IPS-18a (cell line): ENCODE measurements at regions not wholly inside any gene's neighbourhood (a gene's known extent, or its start where the extent isn't known, plus 50 kb on each side); places are given as distances from the start of the nearest gene placed in this dataset.

Source experiments
- H3K27ac ChIP-seq: one replicate; pipeline ENCODE4 v1.5.1; 2013; ENCODE audit warnings: low read length
- H3K27me3 ChIP-seq: one replicate; pipeline ENCODE4 v1.6.1; 2013; ENCODE audit warnings: mild to moderate bottlenecking, low read length; ENCODE audit not compliant: control insufficient read depth, insufficient read depth
- H3K36me3 ChIP-seq: one replicate; pipeline ENCODE4 v1.6.1; 2013; ENCODE audit warnings: low read depth, low read length; ENCODE audit not compliant: control insufficient read depth
- H3K4me1 ChIP-seq: one replicate; pipeline ENCODE4 v1.6.1; 2013; ENCODE audit warnings: low read depth, low read length; ENCODE audit not compliant: control insufficient read depth
- H3K4me3 ChIP-seq: one replicate; pipeline ENCODE4 v1.5.1; 2013; ENCODE audit warnings: low read length
- H3K9ac ChIP-seq: one replicate; pipeline ENCODE4 v1.6.1; 2013; ENCODE audit warnings: mild to moderate bottlenecking, low read length, moderate library complexity
- H3K9me3 ChIP-seq: one replicate; pipeline ENCODE4 v1.6.1; 2013; ENCODE audit warnings: low read depth, low read length; ENCODE audit not compliant: control insufficient read depth

- no peak overlapping the region for H3K4me3 ChIP-seq
- no peak overlapping the region for H3K27ac ChIP-seq
- H3K9me3 ChIP-seq: no peaks in the 10 kb centered on the region
- H3K9ac ChIP-seq: no peak overlapping the region
- H3K27me3 ChIP-seq: no peaks in the 10 kb centered on the region
- H3K36me3 ChIP-seq: no peaks in the 10 kb centered on the region
- H3K4me1 ChIP-seq: peaks cover 17% of the 10 kb centered on the region
Observed at GRCh38 chr2:41994661-41995060, 53.2 kb upstream of the PKDCC start.

- no peaks in the 10 kb centered on the region for H3K27me3 ChIP-seq
- peaks cover 11% of the 10 kb centered on the region for H3K4me1 ChIP-seq
- H3K4me3 ChIP-seq: no peak overlapping the region
- no peak overlapping the region for H3K9ac ChIP-seq
- H3K36me3 ChIP-seq: no peaks in the 10 kb centered on the region
- H3K27ac ChIP-seq: no peak overlapping the region
- H3K9me3 ChIP-seq: no peaks in the 10 kb centered on the region
Observed at GRCh38 chr2:41997561-41997960, 50.3 kb upstream of the PKDCC start.
